IMR-90 (cell line): ENCODE measurements at regions not wholly inside any gene's neighbourhood (a gene's known extent, or its start where the extent isn't known, plus 50 kb on each side); places are given as distances from the start of the nearest gene placed in this dataset.

Source experiments
- ATAC-seq: fragments of 200-7000 bp; cut with Tn5 transposase; 2 replicates; pipeline ENCODE4 v1.9.1; 2020; ENCODE audit warnings: low read depth, mild to moderate bottlenecking, moderate library complexity
- BruUV-seq: library from RNA; stranded (reverse); fragments of 400-500 nt; replicated peaks from 2 replicates; lab custom pipeline; 2021; lab: Mats Ljungman, UMichigan
- CTCF ChIA-PET: fragments of 300-600 bp; formaldehyde crosslinking; extraction: SDS; loops from one replicate; lab custom pipeline; 2021; ENCODE audit warnings: antibody characterized with exemption; lab: Yijun Ruan, JAX
- POLR2A ChIA-PET: fragments of 300-600 bp; sonication (Branson Sonifier 250); formaldehyde crosslinking; loops from one replicate; lab custom pipeline; 2022; ENCODE audit warnings: antibody characterized with exemption; ENCODE audit not compliant: unreplicated experiment; lab: Charles Lee
- DNase-seq: peaks from one replicate; pipeline ENCODE4 v3.0.0; 2013
- H2AFZ ChIP-seq: replicated peaks from 2 replicates; pipeline ENCODE3; 2013; ENCODE audit warnings: low read length, mild to moderate bottlenecking; ENCODE audit not compliant: poor library complexity
- H2AK5ac ChIP-seq: 2 replicates; pipeline ENCODE4 v1.6.1; 2013; ENCODE audit warnings: low read depth, low read length, inconsistent platforms
- H2AK9ac ChIP-seq: replicated peaks from 2 replicates; pipeline ENCODE3; 2013; ENCODE audit warnings: mild to moderate bottlenecking, low read depth, low read length, moderate library complexity; ENCODE audit not compliant: poor library complexity
- H2BK120ac ChIP-seq: 2 replicates; pipeline ENCODE4 v1.6.1; 2013; ENCODE audit warnings: low read depth, low read length, inconsistent platforms
- H2BK15ac ChIP-seq: 3 replicates; pipeline ENCODE4 v1.6.1; 2013; ENCODE audit warnings: low read depth, low read length, inconsistent platforms
- H2BK20ac ChIP-seq: 2 replicates; pipeline ENCODE4 v1.6.1; 2013; ENCODE audit warnings: low read depth, mild to moderate bottlenecking, inconsistent platforms, low read length, moderate library complexity
- H2BK5ac ChIP-seq: 2 replicates; pipeline ENCODE4 v1.6.1; 2013; ENCODE audit warnings: mild to moderate bottlenecking, low read depth, low read length, inconsistent platforms; ENCODE audit not compliant: poor library complexity, severe bottlenecking
- H3K14ac ChIP-seq: replicated peaks from 2 replicates; pipeline ENCODE4 v1.6.1; 2013; ENCODE audit warnings: low read depth, low read length, inconsistent platforms
- H3K18ac ChIP-seq: 2 replicates; pipeline ENCODE4 v1.6.1; 2013; ENCODE audit warnings: low read depth, low read length, control low read depth
- H3K23ac ChIP-seq: 2 replicates; pipeline ENCODE4 v1.6.1; 2013; ENCODE audit warnings: low read depth, low read length, inconsistent platforms
- H3K27ac ChIP-seq: 2 replicates; pipeline ENCODE4 v1.5.1; 2013; ENCODE audit warnings: mild to moderate bottlenecking, control low read depth, low read length; ENCODE audit not compliant: insufficient read depth
- H3K27me3 ChIP-seq: 2 replicates; pipeline ENCODE4 v1.6.1; 2013; ENCODE audit warnings: low read length; ENCODE audit not compliant: control insufficient read depth, insufficient read depth
- H3K36me3 ChIP-seq: 2 replicates; pipeline ENCODE4 v1.6.1; 2013; ENCODE audit warnings: low read length, mixed read lengths; ENCODE audit not compliant: control insufficient read depth, insufficient read depth
- H3K4ac ChIP-seq: 2 replicates; pipeline ENCODE4 v1.6.1; 2013; ENCODE audit warnings: low read depth, low read length, inconsistent platforms
- H3K4me1 ChIP-seq: 2 replicates; pipeline ENCODE4 v1.6.1; 2013; ENCODE audit warnings: low read length, mixed read lengths; ENCODE audit not compliant: control insufficient read depth, insufficient read depth
- H3K4me2 ChIP-seq: 2 replicates; pipeline ENCODE4 v1.6.1; 2013; ENCODE audit warnings: low read depth, mild to moderate bottlenecking, control low read depth, low read length, moderate library complexity
- H3K4me3 ChIP-seq: 2 replicates; pipeline ENCODE4 v1.5.1; 2013; ENCODE audit warnings: low read depth, mild to moderate bottlenecking, control low read depth, low read length, moderate library complexity; ENCODE audit not compliant: insufficient read depth
- H3K56ac ChIP-seq: 2 replicates; pipeline ENCODE4 v1.6.1; 2013; ENCODE audit warnings: low read length, inconsistent platforms; ENCODE audit not compliant: insufficient read depth; ENCODE audit errors: extremely low read depth
- H3K79me1 ChIP-seq, 2 experiments: 2 replicates each; pipeline ENCODE4 v1.6.1; 2013; ENCODE audit warnings: low read length in 2 of 2, inconsistent platforms in 1 of 2, low read depth in 1 of 2
- H3K9ac ChIP-seq: 2 replicates; pipeline ENCODE4 v1.6.1; 2013; ENCODE audit warnings: low read depth, low read length, control low read depth
- H3K9me1 ChIP-seq: 2 replicates; pipeline ENCODE4 v1.6.1; 2013; ENCODE audit warnings: low read length, inconsistent platforms; ENCODE audit not compliant: insufficient read depth
- H3K9me3 ChIP-seq: 2 replicates; pipeline ENCODE4 v1.6.1; 2013; ENCODE audit warnings: low read length; ENCODE audit not compliant: control insufficient read depth, insufficient read depth
- H4K20me1 ChIP-seq: 2 replicates; pipeline ENCODE4 v1.6.1; 2013; ENCODE audit warnings: low read length, inconsistent platforms; ENCODE audit not compliant: insufficient read depth
- H4K5ac ChIP-seq: 2 replicates; pipeline ENCODE4 v1.6.1; 2013; ENCODE audit warnings: mild to moderate bottlenecking, low read depth, low read length, control low read depth
- H4K8ac ChIP-seq, 2 experiments: 2 replicates each; pipeline ENCODE4 v1.6.1; 2013; ENCODE audit warnings: low read depth in 2 of 2, low read length in 2 of 2, control low read depth in 1 of 2, inconsistent platforms in 1 of 2
- H4K91ac ChIP-seq: 2 replicates; pipeline ENCODE4 v1.6.1; 2013; ENCODE audit warnings: low read depth, low read length, inconsistent platforms; ENCODE audit not compliant: insufficient read depth
- BHLHE40 ChIP-seq: fragments of 150-350 bp; IDR thresholded peaks from 2 replicates; pipeline ENCODE4 v1.6.1; 2016; ENCODE audit warnings: mild to moderate bottlenecking, low read depth, low read length
- CEBPB ChIP-seq: IDR thresholded peaks from 2 replicates; pipeline ENCODE4 v1.6.1; 2012; ENCODE audit warnings: low read depth, low read length, improper control_type of control experiment
- NFE2L2 ChIP-seq: fragments of 150-350 bp; IDR thresholded peaks from 2 replicates; pipeline ENCODE4 v1.6.1; 2016; ENCODE audit warnings: low read depth, mild to moderate bottlenecking, low read length
- RAD21 ChIP-seq: IDR thresholded peaks from 2 replicates; pipeline ENCODE4 v1.6.1; 2012; ENCODE audit warnings: low read length, improper control_type of control experiment
- RFX5 ChIP-seq: IDR thresholded peaks from 2 replicates; pipeline ENCODE4 v1.8.0; 2012; ENCODE audit warnings: low read depth, mild to moderate bottlenecking, low read length, moderate library complexity
- WGBS, 2 experiments: methylation state at CpG; one replicate each; pipeline versions ENCODE4 v1.1.5 to v1.1.7; 2013; ENCODE audit warnings: missing lambda C conversion rate in 2 of 2; ENCODE audit not compliant: insufficient read length in 1 of 2; ENCODE audit errors: extremely low coverage in 2 of 2; 5-methylcytosine and 5-hydroxymethylcytosine counted together
- dilution Hi-C: fragments of 300-500 bp; cut with HindIII; formaldehyde crosslinking; loops from one replicate; pipeline ENCODE4 v1.14.3; 2018; ENCODE audit warnings: low sequenced_read_pairs; ENCODE audit not compliant: unreplicated experiment
- in situ Hi-C: fragments of 300-500 bp; cut with MboI; formaldehyde crosslinking; loops from 3 replicates; pipeline ENCODE4 v1.14.3; 2019; ENCODE audit warnings: low sequenced_read_pairs, inconsistent platforms, mixed read lengths
- intact Hi-C: fragments of 100-400 bp; cut with micrococcal nuclease; formaldehyde crosslinking; loops from 2 replicates; pipeline ENCODE4 v1.10.0; 2022
- TF ChIP-seq, protein P1 (sequence below): fragments of 150-350 bp; IDR thresholded peaks from 2 replicates; pipeline ENCODE4 v1.6.1; 2017; ENCODE audit warnings: mild to moderate bottlenecking, antibody characterized with exemption, low read length, low read depth
- TF ChIP-seq, protein P2 (sequence below): conservative IDR thresholded peaks from 2 replicates; pipeline ENCODE4 v1.5.1; 2012; ENCODE audit warnings: mild to moderate bottlenecking, low read depth, low read length, improper control_type of control experiment

DNA sequence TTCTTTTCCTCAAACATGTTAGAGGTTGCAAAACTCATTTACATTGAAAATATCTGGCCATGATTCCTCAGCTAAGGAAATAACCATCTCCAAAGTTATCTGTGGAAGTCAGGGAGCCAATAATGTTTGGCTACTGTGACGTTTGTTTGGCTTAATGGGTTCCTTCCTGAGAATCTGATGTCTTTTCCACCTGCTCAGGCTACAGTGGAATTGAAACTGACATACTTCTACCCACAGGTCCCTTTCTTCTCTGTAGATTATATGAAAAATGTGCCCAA lies 221.1 kb upstream of the XYLT1 start:
- no peaks in the 10 kb centered on the region for H3K9me3 ChIP-seq
- CTCF ChIA-PET: no interaction called here
- no peaks in the 10 kb centered on the region for H3K9me1 ChIP-seq
- H2AFZ ChIP-seq: no peak overlapping the region
- no peak overlapping the region for H3K27ac ChIP-seq
- in situ Hi-C loops (no loop called here), dilution Hi-C loops (no loop called here), intact Hi-C loops (no loop called here)
- no peak overlapping the region for H4K8ac ChIP-seq
- no peak overlapping the region for H3K4me2 ChIP-seq
- no peak overlapping the region for H2BK15ac ChIP-seq
- H2BK20ac ChIP-seq: no peak overlapping the region
- no peak overlapping the region for H4K91ac ChIP-seq
- H3K27me3 ChIP-seq: no peaks in the 10 kb centered on the region; the same call in 1 of the 2 replicates
- H3K14ac ChIP-seq: no peak overlapping the region
- no TSS peak for BruUV-seq
- POLR2A ChIA-PET: no interaction called here
- ATAC-seq: no peak
- H3K18ac ChIP-seq: no peak overlapping the region
- H3K23ac ChIP-seq: no peak overlapping the region
- TF ChIP-seq RFX5 (no peak), CEBPB (no peak), BHLHE40 (no peak), RAD21 (no peak), NFE2L2 (no peak)
- TF ChIP-seq, protein P1, sequence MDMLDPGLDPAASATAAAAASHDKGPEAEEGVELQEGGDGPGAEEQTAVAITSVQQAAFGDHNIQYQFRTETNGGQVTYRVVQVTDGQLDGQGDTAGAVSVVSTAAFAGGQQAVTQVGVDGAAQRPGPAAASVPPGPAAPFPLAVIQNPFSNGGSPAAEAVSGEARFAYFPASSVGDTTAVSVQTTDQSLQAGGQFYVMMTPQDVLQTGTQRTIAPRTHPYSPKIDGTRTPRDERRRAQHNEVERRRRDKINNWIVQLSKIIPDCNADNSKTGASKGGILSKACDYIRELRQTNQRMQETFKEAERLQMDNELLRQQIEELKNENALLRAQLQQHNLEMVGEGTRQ: no peak
- TF ChIP-seq, protein P2, sequence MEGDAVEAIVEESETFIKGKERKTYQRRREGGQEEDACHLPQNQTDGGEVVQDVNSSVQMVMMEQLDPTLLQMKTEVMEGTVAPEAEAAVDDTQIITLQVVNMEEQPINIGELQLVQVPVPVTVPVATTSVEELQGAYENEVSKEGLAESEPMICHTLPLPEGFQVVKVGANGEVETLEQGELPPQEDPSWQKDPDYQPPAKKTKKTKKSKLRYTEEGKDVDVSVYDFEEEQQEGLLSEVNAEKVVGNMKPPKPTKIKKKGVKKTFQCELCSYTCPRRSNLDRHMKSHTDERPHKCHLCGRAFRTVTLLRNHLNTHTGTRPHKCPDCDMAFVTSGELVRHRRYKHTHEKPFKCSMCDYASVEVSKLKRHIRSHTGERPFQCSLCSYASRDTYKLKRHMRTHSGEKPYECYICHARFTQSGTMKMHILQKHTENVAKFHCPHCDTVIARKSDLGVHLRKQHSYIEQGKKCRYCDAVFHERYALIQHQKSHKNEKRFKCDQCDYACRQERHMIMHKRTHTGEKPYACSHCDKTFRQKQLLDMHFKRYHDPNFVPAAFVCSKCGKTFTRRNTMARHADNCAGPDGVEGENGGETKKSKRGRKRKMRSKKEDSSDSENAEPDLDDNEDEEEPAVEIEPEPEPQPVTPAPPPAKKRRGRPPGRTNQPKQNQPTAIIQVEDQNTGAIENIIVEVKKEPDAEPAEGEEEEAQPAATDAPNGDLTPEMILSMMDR: no peak
- H3K36me3 ChIP-seq: no peaks in the 10 kb centered on the region
- no peak overlapping the region for H2AK5ac ChIP-seq
- no peak overlapping the region for H3K4me3 ChIP-seq
- H3K4me1 ChIP-seq: no peaks in the 10 kb centered on the region
- no peak overlapping the region for H2BK5ac ChIP-seq
- no peaks in the 10 kb centered on the region for H4K20me1 ChIP-seq
- DNase-seq: no peak
- no peak overlapping the region for H3K4ac ChIP-seq
- WGBS, 2 experiments: no CpG with 5 or more reads among the region's 1 CpG
- H4K5ac ChIP-seq: no peak overlapping the region
- H2BK120ac ChIP-seq: no peak overlapping the region
- H3K56ac ChIP-seq: no peak overlapping the region
- no peak overlapping the region for H3K9ac ChIP-seq
- no peak overlapping the region for H2AK9ac ChIP-seq
- no peaks in the 10 kb centered on the region for H3K79me1 ChIP-seq
